Erythroblast (primary cell): ENCODE measurements at regions not wholly inside any gene's neighbourhood (a gene's known extent, or its start where the extent isn't known, plus 50 kb on each side); places are given as distances from the start of the nearest gene placed in this dataset.

Experiments
- GATA1 ChIP-seq: IDR thresholded peaks from 2 replicates; pipeline ENCODE4 v1.6.1; 2011; ENCODE audit warnings: low read depth, mild to moderate bottlenecking, control low read depth, low read length, moderate library complexity
- POLR2A ChIP-seq: IDR thresholded peaks from 2 replicates; pipeline ENCODE4 v1.6.1; 2011; ENCODE audit warnings: mild to moderate bottlenecking, low read length

GRCh38 chr10:84063440-84063839 is 75.9 kb upstream of the GHITM start:
- TF ChIP-seq POLR2A, result no peak
- TF ChIP-seq GATA1, result no peak
